ENCODE measurements at regions not wholly inside any gene's neighbourhood (a gene's known extent, or its start where the extent isn't known, plus 50 kb on each side); places are given as distances from the start of the nearest gene placed in this dataset.

- no peak for DNase-seq (ENCODE audit: low spot score)
Measured at GRCh38 chr6:110033101-110033500, 55.0 kb downstream of the GPR6 start.

GRCh38 chr6:110033749-110034666 lies 55.9 kb downstream of the GPR6 start:
- no peak for DNase-seq (ENCODE audit: low spot score)

GRCh38 chr6:110034667-110035036 lies 56.5 kb downstream of the GPR6 start:
- DNase-seq (ENCODE audit: low spot score): no peak

GRCh38 chr6:110035321-110035720 lies 57.2 kb downstream of the GPR6 start:
- no peak for DNase-seq (ENCODE audit: low spot score)

GRCh38 chr6:110036408-110037302 lies 58.5 kb downstream of the GPR6 start:
- no peak for DNase-seq (ENCODE audit: low spot score)

- no peak for DNase-seq (ENCODE audit: low spot score)
Measured at GRCh38 chr6:110037726-110038295, 59.7 kb downstream of the GPR6 start.

- DNase-seq (ENCODE audit: low spot score): peak; percentile 86
Measured at GRCh38 chr6:110039364-110039980, 61.4 kb downstream of the GPR6 start.

GRCh38 chr6:110039981-110040383 lies 61.9 kb downstream of the GPR6 start:
- peak; percentile 35 for DNase-seq (ENCODE audit: low spot score)

- no peak for DNase-seq (ENCODE audit: low spot score)
Measured at GRCh38 chr6:110040716-110041115, 62.6 kb downstream of the GPR6 start.

- no peak for DNase-seq (ENCODE audit: low spot score)
Measured at GRCh38 chr6:110041126-110041525, 63.0 kb downstream of the GPR6 start.

- no peak for DNase-seq (ENCODE audit: low spot score)
Measured at GRCh38 chr6:110041830-110042229, 63.7 kb downstream of the GPR6 start.

- no peak for DNase-seq (ENCODE audit: low spot score)
Measured at GRCh38 chr6:110042670-110043296, 64.7 kb downstream of the GPR6 start.

GRCh38 chr6:110043366-110043994 lies 65.4 kb downstream of the GPR6 start:
- no peak for DNase-seq (ENCODE audit: low spot score)

GRCh38 chr6:110044096-110044495 lies 66.0 kb downstream of the GPR6 start:
- no peak for DNase-seq (ENCODE audit: low spot score)

- DNase-seq (ENCODE audit: low spot score): no peak
Measured at GRCh38 chr6:110044622-110045021, 66.5 kb downstream of the GPR6 start.

GRCh38 chr6:110048221-110048875 lies 70.2 kb downstream of the GPR6 start:
- no peak for DNase-seq (ENCODE audit: low spot score)

- no peak for DNase-seq (ENCODE audit: low spot score)
Measured at GRCh38 chr6:110049696-110050439, 71.8 kb downstream of the GPR6 start.

Data from activated CD4-positive, alpha-beta T cell treated with anti-CD3 and anti-CD28 coated beads, Interleukin-2, Interleukin-4, amounts not matched to agents 100 ng/mL and 50 ng/mL, durations not matched to agents 16 hours and 8 hours (primary cell).